Putamen (tissue), 1 donor: ENCODE measurements at regions not wholly inside any gene's neighbourhood (a gene's known extent, or its start where the extent isn't known, plus 50 kb on each side); places are given as distances from the start of the nearest gene placed in this dataset.
"Not testable (repeated sequence)": the region's sequence is repeated elsewhere in the genome, so short reads cannot be mapped to it uniquely, and the experiment has no call there.

Source experiments
- DNase-seq: peaks from one replicate; pipeline ENCODE4 v3.0.0-alpha.2; 2016; ENCODE audit warnings: low spot score

GRCh38 chr5:174489920-174490597, 234.3 kb upstream of the MSX2 start:
- DNase-seq, result no peak

DNA sequence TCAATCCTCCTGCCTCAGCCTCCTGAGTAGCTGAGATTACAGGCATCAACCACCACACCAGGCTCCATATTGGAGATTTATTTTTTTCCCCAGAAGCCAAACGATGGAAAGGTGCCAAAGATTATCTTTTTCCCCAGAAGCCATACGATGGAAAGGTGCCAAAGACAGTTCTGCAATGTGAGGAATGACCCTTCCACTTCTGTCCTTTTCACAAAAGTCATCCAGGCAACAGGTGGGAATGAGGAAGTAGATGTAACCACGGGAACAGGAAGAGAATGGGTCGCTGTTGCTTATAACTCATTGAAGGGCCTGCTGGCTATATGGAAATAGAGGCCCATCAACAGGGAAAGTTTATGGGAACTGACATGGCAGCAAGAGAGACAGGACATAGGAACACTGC, 233.7 kb upstream of the MSX2 start:
- no peak for DNase-seq

- no peak for DNase-seq
These were observed 233.1 kb upstream of the MSX2 start for GRCh38 chr5:174491265-174491664.

DNA sequence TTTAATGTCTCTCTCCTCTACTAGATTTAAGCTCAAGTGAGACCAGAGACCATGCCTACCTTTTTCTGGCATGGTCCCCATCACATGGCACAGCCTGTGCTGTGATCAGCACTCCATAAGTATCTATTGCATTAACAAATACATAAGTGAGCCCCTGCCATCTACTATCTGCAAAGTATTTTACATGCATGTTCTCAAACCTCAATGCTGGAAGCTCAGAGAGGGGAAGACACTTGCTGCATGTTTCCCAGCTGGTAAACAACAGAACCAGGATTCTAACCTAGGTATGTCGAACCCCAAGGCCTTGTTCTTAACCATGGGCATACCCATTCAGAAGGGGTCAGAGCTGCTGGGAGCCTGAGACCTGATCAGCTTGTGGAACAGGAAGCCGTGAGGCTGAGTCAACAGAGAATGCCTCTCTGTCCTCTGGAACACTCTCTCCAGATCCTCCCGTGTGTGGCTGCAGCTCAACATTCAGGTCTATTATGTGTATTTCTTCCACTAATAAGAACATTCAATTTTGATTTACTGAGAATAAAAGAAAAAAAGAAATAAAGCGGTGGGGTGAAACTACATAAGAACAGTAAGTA, 232.5 kb upstream of the MSX2 start:
- DNase-seq, result no peak

DNA sequence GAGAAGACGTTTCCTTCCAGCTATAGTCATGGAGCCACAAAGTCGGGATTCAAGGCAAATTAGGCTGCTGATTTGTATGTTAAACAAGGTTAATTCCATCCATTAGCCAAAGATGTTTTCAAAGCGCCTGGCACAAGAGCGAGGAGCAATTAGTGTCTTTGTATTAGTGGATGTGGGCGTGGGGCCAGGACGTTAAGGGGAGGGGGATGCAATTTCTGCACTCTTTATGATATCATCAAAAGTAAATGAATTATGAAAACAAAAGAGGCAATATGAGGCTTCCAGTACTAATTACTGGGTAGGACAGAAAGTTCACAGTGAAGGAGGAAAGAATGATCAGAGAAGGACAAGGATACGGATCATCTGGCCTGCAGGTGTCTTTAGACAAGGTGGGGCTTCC, 230.9 kb upstream of the MSX2 start:
- no peak for DNase-seq

DNA sequence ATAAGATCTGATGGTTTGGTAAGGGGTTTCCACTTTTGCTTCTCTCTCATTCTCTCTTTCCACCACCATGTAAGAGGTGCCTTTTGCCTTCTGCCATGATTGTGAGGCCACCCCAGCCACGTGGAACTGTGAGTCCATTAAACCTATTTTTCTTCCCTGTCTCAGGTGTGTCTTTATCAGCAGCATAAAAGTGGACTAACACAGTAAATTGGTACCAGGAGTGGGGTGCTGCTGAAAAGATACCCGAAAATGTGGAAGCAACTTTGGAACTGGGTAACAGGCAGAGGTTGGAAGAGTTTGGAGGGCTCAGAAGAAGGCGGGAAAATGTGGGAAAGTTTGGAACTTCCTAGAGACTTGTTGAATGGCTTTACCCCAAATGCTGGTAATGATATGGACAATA, 226.4 kb upstream of the MSX2 start:
- not testable (repeated sequence) for DNase-seq

DNA sequence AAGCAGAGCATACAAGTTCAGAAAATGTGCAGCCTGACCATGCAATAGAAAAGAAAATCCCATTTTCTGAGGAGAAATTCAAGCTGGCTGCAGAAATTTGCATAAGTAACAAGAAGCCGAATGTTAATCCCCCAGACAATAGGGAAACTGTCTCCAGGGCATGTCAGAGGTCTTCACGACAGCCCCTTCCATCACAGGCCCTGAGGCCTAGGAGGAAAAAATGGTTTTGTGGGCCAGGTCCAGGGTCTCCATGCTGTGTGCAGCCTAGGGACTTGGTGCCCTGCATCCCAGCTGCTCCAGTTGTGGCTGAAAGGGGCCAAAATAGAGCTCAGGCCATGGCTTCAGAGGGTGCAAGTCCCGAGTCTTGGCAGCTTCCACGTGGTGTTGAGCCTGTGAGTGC, 225.8 kb upstream of the MSX2 start:
- not testable (repeated sequence) for DNase-seq

- peak; percentile 67 for DNase-seq
These were observed 223.7 kb upstream of the MSX2 start for GRCh38 chr5:174500636-174501035.

- no peak for DNase-seq
These were observed 222.8 kb upstream of the MSX2 start for GRCh38 chr5:174501461-174502069.

DNA sequence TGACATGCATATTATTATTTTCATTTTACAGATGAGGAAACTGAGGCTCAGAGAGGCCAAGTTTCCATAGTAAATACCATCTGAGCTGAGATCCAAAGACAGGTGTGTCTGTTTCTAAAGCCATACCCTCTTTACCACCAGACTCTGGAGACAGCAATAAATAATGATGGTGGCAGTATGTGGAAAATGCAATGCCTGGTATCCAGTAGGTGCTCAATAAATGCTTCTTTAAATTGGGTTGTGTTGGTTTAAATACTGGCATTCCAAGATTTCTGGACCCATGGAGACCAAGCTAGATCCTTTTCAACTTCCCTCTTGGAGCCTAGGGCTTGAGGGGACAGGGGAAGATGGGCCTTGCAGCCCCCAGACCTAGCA, 221.3 kb upstream of the MSX2 start:
- DNase-seq, result no peak

GRCh38 chr5:174503461-174504265, 220.7 kb upstream of the MSX2 start:
- DNase-seq, result peak; percentile 94

- DNase-seq, result peak; percentile 58
These were observed 220.1 kb upstream of the MSX2 start for GRCh38 chr5:174504266-174504726.

- DNase-seq, result no peak
These were observed 218.8 kb upstream of the MSX2 start for GRCh38 chr5:174505621-174506020.

- not testable (repeated sequence) for DNase-seq
These were observed 213.5 kb upstream of the MSX2 start for GRCh38 chr5:174510782-174511453.

DNA sequence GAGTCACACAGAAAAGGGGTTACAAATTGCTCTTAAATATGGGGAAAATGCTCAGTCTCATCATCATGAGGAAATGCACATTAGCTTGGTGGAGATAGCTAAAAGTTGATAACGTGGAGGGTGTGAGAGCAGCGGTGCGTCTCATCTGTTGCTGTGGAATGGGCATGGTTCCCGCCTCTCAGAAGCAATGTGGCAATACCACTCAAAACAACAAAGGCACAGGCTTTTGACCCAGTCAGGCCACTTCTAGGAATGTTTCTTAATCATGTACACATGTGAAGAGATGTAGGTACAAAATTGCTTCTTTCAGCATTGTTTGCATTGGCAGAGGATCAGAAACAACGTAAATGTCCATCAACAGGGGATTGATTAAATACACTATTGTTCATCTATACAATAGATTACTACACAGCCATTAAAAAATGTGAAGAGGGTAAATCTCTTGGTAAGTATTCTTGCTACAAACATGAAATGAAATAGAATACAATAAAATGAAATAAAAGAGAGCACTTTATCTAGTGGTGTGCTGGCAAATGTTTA, 212.6 kb upstream of the MSX2 start:
- no peak for DNase-seq

GRCh38 chr5:174514325-174514724, 210.1 kb upstream of the MSX2 start:
- DNase-seq, result no peak

- DNase-seq, result no peak
These were observed 209.4 kb upstream of the MSX2 start for GRCh38 chr5:174514983-174515394.

DNA sequence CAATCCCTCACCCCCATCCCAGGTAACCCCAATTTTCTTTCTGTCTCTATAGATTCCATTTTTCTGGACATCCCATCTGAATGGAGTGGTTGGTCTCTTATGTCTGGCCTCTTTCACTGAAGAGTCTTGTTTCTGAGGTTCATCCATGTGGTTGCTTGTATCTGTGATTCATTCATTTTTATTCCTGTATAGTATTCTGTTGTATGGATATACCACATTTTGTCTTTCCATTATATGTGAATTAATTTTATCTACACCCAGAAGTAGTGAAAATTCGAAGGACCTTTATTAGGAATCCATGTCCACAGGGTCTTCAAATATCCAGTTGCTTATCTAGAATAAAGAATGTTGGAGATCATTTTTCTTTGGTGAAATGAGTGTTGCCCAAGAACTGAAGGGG, 207.6 kb upstream of the MSX2 start:
- no peak for DNase-seq

DNA sequence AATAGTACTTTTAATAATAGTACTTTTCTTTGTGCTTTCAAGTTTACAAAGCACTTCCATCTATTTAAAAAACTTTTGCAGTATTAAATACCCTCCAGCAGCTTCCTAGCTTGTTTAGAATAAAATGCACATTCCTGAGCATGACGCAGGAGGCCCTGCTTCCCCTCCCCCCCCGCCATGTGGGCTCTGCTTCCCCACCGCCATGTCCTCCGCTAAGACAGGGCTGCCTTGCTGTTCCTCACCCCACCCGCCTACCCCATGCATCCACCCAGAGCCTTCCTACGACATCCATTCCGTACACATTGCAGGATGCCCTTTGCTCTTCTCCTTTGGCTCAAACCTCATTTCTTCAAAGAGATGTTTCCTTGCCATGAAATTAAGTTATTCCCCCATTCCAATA, 205.9 kb upstream of the MSX2 start:
- DNase-seq, result no peak

DNA sequence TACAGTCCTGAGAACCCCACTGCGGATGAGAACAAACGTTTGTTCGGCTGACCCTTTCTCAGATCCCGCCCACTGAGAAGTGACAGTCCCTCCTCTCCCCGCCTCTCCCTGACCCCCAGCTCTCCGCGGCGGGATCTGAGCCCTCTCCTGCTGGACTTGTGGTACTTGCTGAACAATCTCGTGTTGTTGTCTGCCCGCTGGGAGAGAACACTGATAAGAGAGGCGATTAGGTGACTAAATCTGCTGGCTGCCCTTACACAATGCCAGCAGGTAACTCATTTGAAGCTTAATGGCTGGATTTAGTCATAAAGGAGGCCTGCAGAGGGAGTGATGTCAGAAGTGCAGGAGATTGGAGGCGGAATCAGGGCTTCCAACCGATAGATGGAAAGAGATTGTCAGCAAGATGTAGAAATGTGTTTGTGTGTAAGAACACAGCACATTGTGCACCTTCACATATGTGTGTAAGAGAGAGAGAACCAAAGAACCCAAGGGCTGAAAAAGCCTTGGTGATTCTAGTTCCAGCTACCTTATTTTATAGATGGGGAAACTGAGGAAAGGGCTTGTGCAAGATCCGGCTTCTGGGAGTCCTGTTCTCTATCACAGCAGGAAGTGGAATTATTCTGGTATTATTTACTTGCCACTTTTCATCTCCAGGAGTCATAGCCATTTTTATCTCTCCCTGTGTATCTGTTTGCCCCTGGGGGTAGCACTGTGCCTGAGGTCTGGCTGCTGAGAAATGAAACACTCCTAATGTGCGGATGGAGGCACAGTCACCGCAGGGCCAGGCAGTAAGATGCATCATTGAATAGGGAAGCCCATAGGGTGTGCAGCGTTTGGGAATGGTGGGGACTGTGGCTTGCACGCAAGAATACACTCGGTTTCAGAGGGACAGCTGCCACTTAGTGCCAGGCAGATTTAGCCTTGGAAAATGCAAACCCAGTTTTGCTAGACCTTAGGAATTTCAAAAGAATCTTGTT, 203.7 kb upstream of the MSX2 start:
- DNase-seq, result peak; percentile 28

DNA sequence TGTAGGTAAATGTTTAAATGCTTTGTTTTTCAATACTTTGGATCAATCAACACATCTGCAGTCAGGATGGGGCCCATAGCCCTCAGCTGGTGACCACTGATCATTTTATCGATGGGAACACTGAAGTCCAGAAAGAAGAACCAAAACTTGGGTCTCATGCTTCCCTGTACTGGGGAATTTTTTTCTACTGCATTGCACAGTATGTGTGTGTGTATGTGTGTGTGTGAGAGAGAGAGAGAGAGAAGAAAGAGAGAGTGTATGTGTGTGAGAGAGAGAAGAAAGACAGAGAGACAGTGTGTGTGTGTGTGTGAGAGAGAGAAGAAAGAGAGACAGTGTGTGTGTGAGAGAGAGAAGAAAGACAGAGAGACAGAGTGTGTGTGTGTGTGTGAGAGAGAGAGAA, 202.9 kb upstream of the MSX2 start:
- DNase-seq, result no peak
